ENCODE measurements at regions not wholly inside any gene's neighbourhood (a gene's known extent, or its start where the extent isn't known, plus 50 kb on each side); places are given as distances from the start of the nearest gene placed in this dataset.

GRCh38 chr2:56473524-56473923 lies 289.7 kb downstream of the CCDC85A start:
- Histone ChIP-seq H3K27ac (ENCODE audit: low read depth, low read length) (no peak overlapping the region), H3K9ac (ENCODE audit: low read length) (no peak overlapping the region), H2AFZ (ENCODE audit: low read depth, low read length, severe bottlenecking) (no peak overlapping the region), H3K36me3 (ENCODE audit: low read length) (no peaks in the 10 kb centered on the region), H3K27me3 (ENCODE audit: low read length) (no peaks in the 10 kb centered on the region), H3K9me2 (replicated peaks; ENCODE audit: insufficient read depth, low read length) (no peaks in the 10 kb centered on the region), H3K4me2 (ENCODE audit: low read depth, low read length, poor library complexity, severe bottlenecking) (no peak overlapping the region), H3K9me3 (ENCODE audit: insufficient read depth, low read length) (no peaks in the 10 kb centered on the region), H3K79me2 (ENCODE audit: insufficient read depth, low read length) (no peaks in the 10 kb centered on the region), H4K20me1 (ENCODE audit: low read depth, low read length) (no peaks in the 10 kb centered on the region), H3K4me3 (ENCODE audit: insufficient read depth, low read length, poor library complexity, severe bottlenecking) (no peak overlapping the region), H3F3A (ENCODE audit: insufficient read depth) (no peaks in the 10 kb centered on the region)
- no peak for TF ChIP-seq CTCF (IDR thresholded peaks at IDR 0.05; ENCODE audit: insufficient read depth, low read length, poor library complexity, severe bottlenecking)
- no peak for TF ChIP-seq EZH2phosphoT487 (conservative IDR thresholded peaks at IDR 0.05; ENCODE audit: low read length)

GRCh38 chr2:56474412-56475158 lies 290.8 kb downstream of the CCDC85A start:
- Histone ChIP-seq H3K27ac (ENCODE audit: low read depth, low read length) (no peak overlapping the region), H3K79me2 (ENCODE audit: insufficient read depth, low read length) (no peaks in the 10 kb centered on the region), H3K9me2 (replicated peaks; ENCODE audit: insufficient read depth, low read length) (no peaks in the 10 kb centered on the region), H3F3A (ENCODE audit: insufficient read depth) (no peaks in the 10 kb centered on the region), H3K27me3 (ENCODE audit: low read length) (no peaks in the 10 kb centered on the region), H3K9ac (ENCODE audit: low read length) (no peak overlapping the region), H3K4me2 (ENCODE audit: low read depth, low read length, poor library complexity, severe bottlenecking) (no peak overlapping the region), H3K36me3 (ENCODE audit: low read length) (no peaks in the 10 kb centered on the region), H3K4me3 (ENCODE audit: insufficient read depth, low read length, poor library complexity, severe bottlenecking) (no peak overlapping the region), H2AFZ (ENCODE audit: low read depth, low read length, severe bottlenecking) (no peak overlapping the region), H3K9me3 (ENCODE audit: insufficient read depth, low read length) (no peaks in the 10 kb centered on the region), H4K20me1 (ENCODE audit: low read depth, low read length) (no peaks in the 10 kb centered on the region)
- TF ChIP-seq EZH2phosphoT487 (conservative IDR thresholded peaks at IDR 0.05; ENCODE audit: low read length) (no peak), CTCF (IDR thresholded peaks at IDR 0.05; ENCODE audit: insufficient read depth, low read length, poor library complexity, severe bottlenecking) (no peak)

GRCh38 chr2:56475191-56475590 lies 291.4 kb downstream of the CCDC85A start:
- no peaks in the 10 kb centered on the region for H3F3A ChIP-seq (ENCODE audit: insufficient read depth)
- H3K9ac ChIP-seq (ENCODE audit: low read length), result no peak overlapping the region
- no peaks in the 10 kb centered on the region for H3K36me3 ChIP-seq (ENCODE audit: low read length)
- H3K27ac ChIP-seq (ENCODE audit: low read depth, low read length), result no peak overlapping the region
- H3K4me3 ChIP-seq (ENCODE audit: insufficient read depth, low read length, poor library complexity, severe bottlenecking), result no peak overlapping the region
- no peaks in the 10 kb centered on the region for H3K27me3 ChIP-seq (ENCODE audit: low read length)
- H3K4me2 ChIP-seq (ENCODE audit: low read depth, low read length, poor library complexity, severe bottlenecking), result no peak overlapping the region
- no peaks in the 10 kb centered on the region for H3K79me2 ChIP-seq (ENCODE audit: insufficient read depth, low read length)
- no peaks in the 10 kb centered on the region for H3K9me2 ChIP-seq (replicated peaks; ENCODE audit: insufficient read depth, low read length)
- no peaks in the 10 kb centered on the region for H4K20me1 ChIP-seq (ENCODE audit: low read depth, low read length)
- H2AFZ ChIP-seq (ENCODE audit: low read depth, low read length, severe bottlenecking), result no peak overlapping the region
- no peak for TF ChIP-seq EZH2phosphoT487 (conservative IDR thresholded peaks at IDR 0.05; ENCODE audit: low read length)
- H3K9me3 ChIP-seq (ENCODE audit: insufficient read depth, low read length), result no peaks in the 10 kb centered on the region

- H3K27ac ChIP-seq (ENCODE audit: low read depth, low read length), result no peak overlapping the region
- H3K36me3 ChIP-seq (ENCODE audit: low read length), result no peaks in the 10 kb centered on the region
- TF ChIP-seq CTCF (IDR thresholded peaks at IDR 0.05; ENCODE audit: insufficient read depth, low read length, poor library complexity, severe bottlenecking) (no peak), EZH2phosphoT487 (conservative IDR thresholded peaks at IDR 0.05; ENCODE audit: low read length) (no peak)
- no peaks in the 10 kb centered on the region for H4K20me1 ChIP-seq (ENCODE audit: low read depth, low read length)
- H3K9me3 ChIP-seq (ENCODE audit: insufficient read depth, low read length), result no peaks in the 10 kb centered on the region
- no peak overlapping the region for H3K9ac ChIP-seq (ENCODE audit: low read length)
- H3F3A ChIP-seq (ENCODE audit: insufficient read depth), result no peaks in the 10 kb centered on the region
- no peak overlapping the region for H3K4me2 ChIP-seq (ENCODE audit: low read depth, low read length, poor library complexity, severe bottlenecking)
- no peak overlapping the region for H2AFZ ChIP-seq (ENCODE audit: low read depth, low read length, severe bottlenecking)
- H3K9me2 ChIP-seq (replicated peaks; ENCODE audit: insufficient read depth, low read length), result no peaks in the 10 kb centered on the region
- no peaks in the 10 kb centered on the region for H3K79me2 ChIP-seq (ENCODE audit: insufficient read depth, low read length)
- no peak overlapping the region for H3K4me3 ChIP-seq (ENCODE audit: insufficient read depth, low read length, poor library complexity, severe bottlenecking)
- H3K27me3 ChIP-seq (ENCODE audit: low read length), result no peaks in the 10 kb centered on the region
Observed at GRCh38 chr2:56476509-56477071, 292.8 kb downstream of the CCDC85A start.

Data from SU-DHL-6 (cell line).